HG03159 (cell line): ENCODE measurements at regions not wholly inside any gene's neighbourhood (a gene's known extent, or its start where the extent isn't known, plus 50 kb on each side); places are given as distances from the start of the nearest gene placed in this dataset.

Experiments used
- ATAC-seq: cut with Tn5 transposase; IDR thresholded peaks from one replicate; pipeline ENCODE4 v1.9.1; 2021; ENCODE audit warnings: mild to moderate bottlenecking, moderate library complexity; ENCODE audit not compliant: unreplicated experiment

GRCh38 chr3:31004025-31004678 lies 109.7 kb upstream of the GADL1 start:
- peak; percentile 59 for ATAC-seq

- ATAC-seq = no peak
Measured at GRCh38 chr3:31008994-31009393, 114.5 kb upstream of the GADL1 start.

DNA sequence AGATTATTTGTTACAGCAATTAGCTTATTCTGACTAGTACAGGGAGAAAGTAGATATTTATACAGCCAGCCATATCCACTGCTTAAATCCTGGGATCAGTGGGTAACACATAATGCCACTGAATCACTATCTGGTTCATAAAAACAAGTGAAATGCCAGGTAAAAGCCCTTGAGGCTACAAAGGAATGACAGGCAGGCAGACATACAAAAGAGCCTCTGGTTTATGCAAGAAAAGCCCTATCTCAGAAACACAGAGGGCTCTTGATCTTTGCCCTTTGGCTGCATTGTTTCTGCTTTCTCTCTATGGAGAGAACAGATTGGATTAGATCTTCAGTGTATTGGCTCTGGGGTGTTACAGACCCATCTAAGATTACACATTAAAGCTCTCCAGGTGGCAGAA lies 115.4 kb upstream of the GADL1 start:
- no peak for ATAC-seq

- no peak for ATAC-seq
Measured at GRCh38 chr3:31010491-31010890, 116.0 kb upstream of the GADL1 start.

DNA sequence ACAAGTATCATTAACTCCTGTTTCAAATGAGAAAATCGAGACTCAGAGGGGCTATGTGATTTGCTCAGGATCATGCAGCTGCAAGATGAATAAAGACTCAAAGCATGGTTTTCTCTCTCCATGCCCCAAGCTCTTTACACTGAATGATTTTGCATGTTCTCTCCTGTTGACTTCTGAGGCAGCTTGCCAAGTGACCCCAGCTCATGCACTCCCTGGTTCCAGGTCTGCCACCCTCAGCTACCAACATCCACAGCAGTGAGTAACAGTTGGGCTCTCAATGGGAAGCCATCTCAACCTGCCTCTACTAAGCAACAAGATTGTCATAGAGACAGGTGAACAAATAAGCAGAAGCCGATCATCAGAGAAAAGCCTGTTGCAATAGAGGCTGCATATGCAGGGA lies 116.9 kb upstream of the GADL1 start:
- ATAC-seq = no peak

DNA sequence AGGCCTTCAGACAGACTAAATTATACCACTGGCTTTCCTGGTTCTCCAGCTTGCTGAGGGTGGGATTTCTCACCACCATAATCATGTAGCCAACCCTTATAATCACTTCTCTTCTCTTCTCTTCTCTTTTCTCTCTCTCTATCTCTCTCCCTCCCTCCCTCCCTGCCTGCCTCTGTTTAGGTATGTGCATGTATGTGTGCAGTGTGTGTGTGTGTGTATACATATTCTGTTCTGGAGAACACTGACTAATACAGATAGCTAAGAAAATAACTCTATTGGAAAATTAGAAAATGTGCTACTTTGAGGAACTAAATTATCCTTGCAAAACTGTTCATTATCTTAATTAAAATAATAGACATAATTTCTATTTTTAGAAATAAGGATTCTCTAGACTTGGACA lies 118.6 kb upstream of the GADL1 start:
- no peak for ATAC-seq

GRCh38 chr3:31013843-31014242 lies 119.4 kb upstream of the GADL1 start:
- ATAC-seq = no peak

GRCh38 chr3:31014317-31015040 lies 120.0 kb upstream of the GADL1 start:
- no peak for ATAC-seq

GRCh38 chr3:31016196-31016595 lies 121.7 kb upstream of the GADL1 start:
- no peak for ATAC-seq

GRCh38 chr3:31022716-31023115 lies 128.3 kb upstream of the GADL1 start:
- ATAC-seq = no peak

GRCh38 chr3:31025541-31025940 lies 131.1 kb upstream of the GADL1 start:
- no peak for ATAC-seq

DNA sequence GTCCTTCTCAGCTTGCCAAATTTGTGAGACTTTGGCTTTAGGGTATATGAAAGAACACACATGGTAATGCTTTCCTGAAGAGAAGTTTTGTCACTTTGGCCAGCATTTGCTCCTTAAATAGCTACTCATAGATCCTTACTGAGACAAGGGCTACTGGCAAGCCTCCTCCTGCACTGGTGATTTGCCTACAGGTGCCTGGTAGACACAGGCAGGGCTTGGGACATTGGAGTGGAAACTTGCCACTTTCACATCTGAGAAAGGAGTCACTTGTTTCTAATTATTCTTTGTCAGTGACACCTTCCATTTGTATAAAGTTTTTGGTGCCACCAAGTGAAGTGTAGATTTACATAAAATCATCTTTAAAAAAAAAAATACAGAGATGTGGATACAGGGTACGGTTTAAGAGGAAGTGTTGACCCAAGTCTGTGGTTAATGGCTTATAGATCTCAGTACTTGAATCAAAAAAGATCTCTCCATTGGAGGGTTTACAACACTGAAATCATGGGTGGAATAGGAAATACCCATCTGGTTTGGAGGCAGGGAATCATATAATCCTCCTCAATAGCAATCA lies 132.8 kb upstream of the GADL1 start:
- ATAC-seq = no peak

DNA sequence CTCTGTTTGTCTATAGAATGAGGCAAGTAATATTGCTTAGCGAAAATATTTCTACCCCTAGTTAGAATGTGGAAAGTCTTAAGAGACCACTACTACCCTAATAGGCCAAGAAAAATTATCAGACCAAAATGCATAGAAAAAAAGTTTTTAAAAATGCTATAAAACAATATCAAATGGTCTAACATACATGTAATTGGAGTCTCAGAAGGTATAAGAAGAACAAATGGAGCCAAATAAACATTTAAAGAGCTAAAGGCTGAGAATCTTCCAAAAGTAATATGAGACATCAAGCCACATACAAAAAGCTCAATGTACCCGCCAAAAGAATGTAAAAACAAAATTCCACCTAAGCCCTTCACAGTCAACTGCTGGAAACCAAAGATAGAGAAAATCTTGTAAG lies 133.5 kb upstream of the GADL1 start:
- ATAC-seq = no peak

GRCh38 chr3:31028766-31029165 lies 134.3 kb upstream of the GADL1 start:
- no peak for ATAC-seq

GRCh38 chr3:31029706-31030105 lies 135.2 kb upstream of the GADL1 start:
- ATAC-seq = no peak

GRCh38 chr3:31035681-31036080 lies 141.2 kb upstream of the GADL1 start:
- ATAC-seq = no peak

DNA sequence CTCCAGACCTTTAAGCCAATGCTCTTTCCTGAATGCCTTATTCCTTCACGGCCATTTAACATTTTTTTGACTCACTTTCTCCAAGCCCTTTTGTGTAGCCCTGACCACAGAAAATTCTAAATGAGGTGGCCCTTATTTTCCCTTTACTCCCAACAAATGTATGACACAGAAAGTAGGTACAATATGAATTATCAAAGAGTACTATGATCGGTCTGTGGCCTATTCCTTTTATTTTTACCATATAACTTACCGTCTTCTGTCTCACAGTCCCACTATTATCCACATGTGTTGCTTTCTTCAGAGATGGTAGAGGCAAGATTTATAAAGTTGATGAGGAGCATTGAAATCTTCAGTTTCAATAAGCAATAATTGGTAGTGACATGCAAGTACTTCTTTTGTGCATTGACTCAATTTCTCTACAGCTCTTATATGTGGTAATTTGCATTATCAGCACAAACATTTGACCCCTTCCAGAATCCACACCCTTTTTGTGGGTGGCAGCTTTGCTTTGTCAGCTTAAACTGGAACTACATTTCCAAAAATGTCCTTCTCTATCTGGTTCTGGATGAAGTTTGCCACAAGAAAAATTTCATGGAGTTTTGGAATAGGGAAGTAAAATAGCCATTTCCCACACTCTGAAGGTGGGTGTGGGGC lies 143.8 kb upstream of the GADL1 start:
- ATAC-seq = no peak

DNA sequence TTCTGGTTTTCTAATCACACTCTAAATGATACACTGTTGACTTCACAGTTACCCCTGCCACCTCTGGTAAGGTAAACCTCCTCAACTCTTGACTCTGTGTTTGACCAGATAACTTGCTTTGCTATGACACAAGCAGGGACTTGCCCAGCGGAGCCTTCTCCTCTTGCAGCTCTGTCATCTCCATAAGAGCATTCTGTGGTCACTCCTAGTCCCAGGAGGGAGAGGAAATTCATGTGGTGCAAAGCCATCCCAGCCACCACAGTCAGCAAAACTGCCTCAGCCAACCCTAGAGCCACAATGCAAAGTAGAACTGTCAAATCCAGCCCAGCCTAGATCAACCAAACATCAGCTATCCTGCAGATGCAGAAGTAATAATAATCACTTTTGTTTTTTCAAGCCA lies 144.7 kb upstream of the GADL1 start:
- no peak for ATAC-seq

- no peak for ATAC-seq
Measured at GRCh38 chr3:31041161-31041978, 146.9 kb upstream of the GADL1 start.

DNA sequence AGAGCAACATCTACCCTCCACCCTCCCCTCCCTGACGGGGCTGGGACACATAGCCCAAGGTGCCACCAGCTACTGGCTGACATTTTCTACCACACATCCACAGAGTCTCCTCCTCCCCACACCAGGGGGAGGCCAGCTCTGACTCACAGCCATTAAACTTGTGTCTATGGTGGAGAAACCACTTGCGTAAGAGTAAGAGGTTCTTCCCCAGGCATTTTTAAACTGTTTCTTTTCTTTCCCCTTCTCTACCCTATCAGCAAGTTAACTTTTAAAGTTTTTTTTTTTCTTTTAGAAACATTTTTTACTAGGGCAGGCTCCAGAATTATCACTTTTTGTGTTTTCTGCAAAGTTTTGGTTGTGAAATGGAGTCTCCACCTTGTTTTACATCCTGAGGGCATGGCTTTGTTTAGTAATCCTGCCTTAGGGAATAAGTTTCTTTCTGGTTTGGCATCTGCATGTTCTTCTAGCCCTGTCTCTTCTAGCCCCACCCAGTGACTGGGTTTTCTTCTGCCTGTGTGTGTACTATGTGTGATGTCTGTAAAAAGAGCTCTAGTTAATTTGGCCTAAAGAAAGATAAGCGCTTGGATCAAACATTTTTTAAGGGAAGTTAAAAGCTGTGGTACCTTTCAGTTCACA lies 148.8 kb upstream of the GADL1 start:
- ATAC-seq = no peak

DNA sequence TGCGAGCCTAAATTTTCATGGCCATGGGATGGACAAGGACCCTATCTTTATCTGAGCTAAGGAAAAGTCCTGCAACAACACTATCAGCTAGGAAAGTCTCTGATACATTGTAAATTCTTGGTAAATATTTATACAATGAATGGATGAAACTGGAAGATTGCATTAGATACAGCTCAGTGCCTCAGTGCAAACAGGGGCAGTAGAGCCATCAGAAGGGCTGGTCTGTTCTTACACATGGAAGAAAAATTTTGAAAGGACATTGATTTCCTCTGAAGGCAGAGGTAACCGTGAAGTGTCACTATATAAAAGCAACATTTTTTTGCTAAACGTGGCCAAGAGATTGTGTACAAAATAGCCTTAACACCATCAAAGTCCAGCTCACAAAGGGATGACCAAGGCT lies 153.2 kb upstream of the GADL1 start:
- ATAC-seq = no peak
